Nephron progenitor cell (in vitro differentiated cells): ENCODE measurements at regions not wholly inside any gene's neighbourhood (a gene's known extent, or its start where the extent isn't known, plus 50 kb on each side); places are given as distances from the start of the nearest gene placed in this dataset.
A peak's percentile ranks its signal among the peaks of the same experiment; 100 is the strongest.
"Not testable (repeated sequence)": the region's sequence is repeated elsewhere in the genome, so short reads cannot be mapped to it uniquely, and the experiment has no call there.

ENCODE experiments used
- DNase-seq: peaks from one replicate; pipeline ENCODE4 v3.0.0; 2021
- H3K27ac Mint-ChIP-seq: 2 replicates; pipeline ENCODE4 v1.8.0; 2021; ENCODE audit warnings: mild to moderate bottlenecking, moderate library complexity, mixed read lengths
- H3K27me3 Mint-ChIP-seq: 2 replicates; pipeline ENCODE4 v1.8.0; 2021; ENCODE audit warnings: mild to moderate bottlenecking, low read depth, mixed read lengths; ENCODE audit not compliant: poor library complexity
- H3K36me3 Mint-ChIP-seq: 2 replicates; pipeline ENCODE4 v1.8.0; 2021; ENCODE audit warnings: low read depth, mixed read lengths
- H3K4me1 Mint-ChIP-seq: 2 replicates; pipeline ENCODE4 v1.8.0; 2021; ENCODE audit warnings: mixed read lengths
- H3K4me3 Mint-ChIP-seq: 2 replicates; pipeline ENCODE4 v1.8.0; 2021; ENCODE audit warnings: mild to moderate bottlenecking, moderate library complexity, mixed read lengths
- H3K9me3 Mint-ChIP-seq: 2 replicates; pipeline ENCODE4 v1.8.0; 2021; ENCODE audit warnings: mild to moderate bottlenecking, moderate library complexity, mixed read lengths
- CTCF ChIP-seq: fragments of 200-600 bp; sonication (generic); IDR thresholded peaks from 2 replicates; pipeline ENCODE4 v1.5.0; 2021; ENCODE audit warnings: antibody characterized with exemption

DNA sequence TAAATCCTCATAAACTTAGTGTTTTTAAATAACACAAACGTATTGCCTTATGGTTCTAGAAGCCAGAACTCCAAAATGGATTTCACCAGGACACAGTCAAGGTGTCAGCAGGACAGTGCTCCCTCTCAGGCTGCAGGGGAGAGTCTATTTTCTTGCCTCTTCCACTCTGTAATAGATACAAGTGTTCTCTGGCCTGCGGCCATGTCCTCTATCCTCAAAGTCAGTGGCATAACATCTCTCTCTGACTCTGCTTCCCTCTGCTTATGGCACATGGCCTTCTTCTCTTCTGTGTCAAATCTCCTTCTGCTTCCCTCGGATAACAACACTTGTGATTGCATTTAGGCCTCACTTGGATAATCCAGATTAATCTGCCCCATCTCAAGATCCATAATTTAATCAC, 129.4 kb upstream of the OR13F1 start:
- Mint-ChIP-seq H3K36me3 (peaks cover 19% of the 10 kb centered on the region), H3K4me3 (no peak overlapping the region), H3K27me3 (peaks cover 5% of the 10 kb centered on the region), H3K4me1 (no peaks in the 10 kb centered on the region), H3K27ac (no peak overlapping the region), H3K9me3 (peaks cover 36% of the 10 kb centered on the region)
- TF ChIP-seq CTCF, result no peak
- no peak for DNase-seq

DNA sequence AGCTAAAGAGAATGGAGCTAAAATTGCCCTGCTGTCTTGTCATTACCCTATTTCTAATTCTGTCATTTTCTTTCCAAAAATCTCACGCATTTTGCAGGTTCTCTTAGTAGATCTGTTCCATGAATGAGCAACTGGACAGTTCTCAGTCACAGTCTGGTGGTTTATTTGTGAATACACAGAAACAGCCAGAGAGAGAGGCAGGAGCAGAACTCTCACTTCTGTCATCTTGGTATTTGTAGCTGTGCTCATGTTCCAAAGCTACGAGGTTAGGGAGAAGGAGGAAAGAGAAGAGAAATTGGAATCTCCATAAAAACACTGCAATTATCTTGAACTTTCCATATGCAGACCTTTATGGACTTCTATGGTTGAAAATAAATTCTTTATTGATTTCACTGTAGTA, 118.0 kb upstream of the OR13F1 start:
- Mint-ChIP-seq H3K27me3 (no peaks in the 10 kb centered on the region), H3K27ac (no peak overlapping the region), H3K9me3 (no peaks in the 10 kb centered on the region), H3K36me3 (no peaks in the 10 kb centered on the region), H3K4me1 (peaks cover 16% of the 10 kb centered on the region), H3K4me3 (no peak overlapping the region)
- TF ChIP-seq CTCF, result no peak
- no peak for DNase-seq

- no peaks in the 10 kb centered on the region for H3K9me3 Mint-ChIP-seq
- no peaks in the 10 kb centered on the region for H3K36me3 Mint-ChIP-seq
- H3K27ac Mint-ChIP-seq, result no peak overlapping the region
- no peak overlapping the region for H3K4me3 Mint-ChIP-seq
- DNase-seq, result no peak
- peaks cover 16% of the 10 kb centered on the region for H3K4me1 Mint-ChIP-seq
- H3K27me3 Mint-ChIP-seq, result no peaks in the 10 kb centered on the region
- peak; percentile 84 for TF ChIP-seq CTCF
Observed at GRCh38 chr9:104386425-104387069, 117.5 kb upstream of the OR13F1 start.

- no peak overlapping the region for H3K27ac Mint-ChIP-seq
- no peaks in the 10 kb centered on the region for H3K27me3 Mint-ChIP-seq
- no peak for TF ChIP-seq CTCF
- H3K4me1 Mint-ChIP-seq, result peaks cover 16% of the 10 kb centered on the region
- no peaks in the 10 kb centered on the region for H3K9me3 Mint-ChIP-seq
- H3K36me3 Mint-ChIP-seq, result no peaks in the 10 kb centered on the region
- DNase-seq, result no peak
- H3K4me3 Mint-ChIP-seq, result no peak overlapping the region
Observed at GRCh38 chr9:104388071-104388470, 116.0 kb upstream of the OR13F1 start.

- Mint-ChIP-seq H3K4me3 (no peak overlapping the region), H3K36me3 (no peaks in the 10 kb centered on the region), H3K9me3 (peaks cover 2% of the 10 kb centered on the region), H3K27me3 (no peaks in the 10 kb centered on the region), H3K27ac (no peak overlapping the region), H3K4me1 (peaks cover 8% of the 10 kb centered on the region)
- no peak for TF ChIP-seq CTCF
- no peak for DNase-seq
Observed at GRCh38 chr9:104389341-104389740, 114.7 kb upstream of the OR13F1 start.

GRCh38 chr9:104394901-104395300, 109.2 kb upstream of the OR13F1 start:
- not testable (repeated sequence) for H3K9me3 Mint-ChIP-seq, H3K4me3 Mint-ChIP-seq, H3K36me3 Mint-ChIP-seq, H3K27ac Mint-ChIP-seq, H3K27me3 Mint-ChIP-seq, H3K4me1 Mint-ChIP-seq
- peak; percentile 13 for DNase-seq
